ENCODE measurements at regions not wholly inside any gene's neighbourhood (a gene's known extent, or its start where the extent isn't known, plus 50 kb on each side); places are given as distances from the start of the nearest gene placed in this dataset.
"Not testable (repeated sequence)": the region's sequence is repeated elsewhere in the genome, so short reads cannot be mapped to it uniquely, and the experiment has no call there.

DNA sequence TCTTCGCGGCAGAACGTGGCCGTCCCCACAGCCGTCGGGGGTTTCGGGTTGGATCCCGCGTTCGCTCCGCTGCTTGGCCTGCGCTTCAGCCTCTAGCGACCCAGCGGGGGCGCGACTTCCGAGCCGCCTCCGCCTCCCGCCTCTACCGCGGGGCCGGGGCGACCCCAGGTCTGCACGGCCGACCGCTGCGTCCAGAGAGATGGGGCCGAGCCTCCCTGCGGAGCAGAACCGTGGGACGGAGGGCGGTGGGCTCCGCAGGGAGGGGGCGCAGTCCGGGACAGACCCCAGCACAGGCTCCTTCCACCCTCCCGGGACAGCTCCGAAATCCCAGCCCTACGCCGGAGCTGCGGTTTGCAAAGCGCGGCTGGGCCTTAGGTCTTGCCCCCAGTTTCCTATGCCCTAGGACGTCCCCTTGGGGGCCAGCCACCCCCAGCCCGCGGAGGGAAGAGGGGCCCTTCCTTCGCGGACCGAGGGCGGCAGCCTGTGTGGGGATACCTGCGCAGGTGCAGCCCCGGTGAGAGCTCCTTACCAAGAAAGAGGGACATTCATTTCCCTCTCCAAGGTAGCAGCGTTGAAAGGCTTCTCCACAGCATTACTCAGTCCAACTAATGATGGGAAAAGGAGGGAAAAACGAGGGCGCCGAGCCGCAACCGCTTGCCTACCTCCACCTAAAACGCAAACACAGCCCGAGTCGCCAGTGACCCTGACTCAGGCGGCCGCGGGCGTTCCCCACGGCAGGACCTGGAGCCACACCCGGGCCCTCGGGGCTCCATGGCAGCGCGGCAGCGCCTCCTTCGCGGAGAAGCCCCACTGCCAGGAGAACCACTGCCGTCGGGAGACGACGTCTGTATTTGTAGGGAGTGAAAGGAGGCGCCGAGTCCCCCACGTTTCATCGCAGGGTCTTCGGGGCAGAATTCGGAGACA, 115.7 kb downstream of the BMS1 start:
- TF ChIP-seq, protein P1, sequence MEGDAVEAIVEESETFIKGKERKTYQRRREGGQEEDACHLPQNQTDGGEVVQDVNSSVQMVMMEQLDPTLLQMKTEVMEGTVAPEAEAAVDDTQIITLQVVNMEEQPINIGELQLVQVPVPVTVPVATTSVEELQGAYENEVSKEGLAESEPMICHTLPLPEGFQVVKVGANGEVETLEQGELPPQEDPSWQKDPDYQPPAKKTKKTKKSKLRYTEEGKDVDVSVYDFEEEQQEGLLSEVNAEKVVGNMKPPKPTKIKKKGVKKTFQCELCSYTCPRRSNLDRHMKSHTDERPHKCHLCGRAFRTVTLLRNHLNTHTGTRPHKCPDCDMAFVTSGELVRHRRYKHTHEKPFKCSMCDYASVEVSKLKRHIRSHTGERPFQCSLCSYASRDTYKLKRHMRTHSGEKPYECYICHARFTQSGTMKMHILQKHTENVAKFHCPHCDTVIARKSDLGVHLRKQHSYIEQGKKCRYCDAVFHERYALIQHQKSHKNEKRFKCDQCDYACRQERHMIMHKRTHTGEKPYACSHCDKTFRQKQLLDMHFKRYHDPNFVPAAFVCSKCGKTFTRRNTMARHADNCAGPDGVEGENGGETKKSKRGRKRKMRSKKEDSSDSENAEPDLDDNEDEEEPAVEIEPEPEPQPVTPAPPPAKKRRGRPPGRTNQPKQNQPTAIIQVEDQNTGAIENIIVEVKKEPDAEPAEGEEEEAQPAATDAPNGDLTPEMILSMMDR (IDR thresholded peaks at IDR 0.05; ENCODE audit: low read length, missing control alignments): no peak
- DNase-seq (ENCODE audit: low read depth): no peak
- H3K4me3 ChIP-seq (replicated peaks; ENCODE audit: low read depth, low read length): no peak overlapping the region

GRCh38 chr10:42899036-42899435, 116.4 kb downstream of the BMS1 start:
- no peak overlapping the region for H3K4me3 ChIP-seq (replicated peaks; ENCODE audit: low read depth, low read length)
- TF ChIP-seq, protein P1 (IDR thresholded peaks at IDR 0.05; ENCODE audit: low read length, missing control alignments): no peak
- DNase-seq (ENCODE audit: low read depth): no peak

GRCh38 chr10:42900346-42900745, 117.8 kb downstream of the BMS1 start:
- DNase-seq (ENCODE audit: low read depth); H3K4me3 ChIP-seq (replicated peaks; ENCODE audit: low read depth, low read length): not testable (repeated sequence)

DNA sequence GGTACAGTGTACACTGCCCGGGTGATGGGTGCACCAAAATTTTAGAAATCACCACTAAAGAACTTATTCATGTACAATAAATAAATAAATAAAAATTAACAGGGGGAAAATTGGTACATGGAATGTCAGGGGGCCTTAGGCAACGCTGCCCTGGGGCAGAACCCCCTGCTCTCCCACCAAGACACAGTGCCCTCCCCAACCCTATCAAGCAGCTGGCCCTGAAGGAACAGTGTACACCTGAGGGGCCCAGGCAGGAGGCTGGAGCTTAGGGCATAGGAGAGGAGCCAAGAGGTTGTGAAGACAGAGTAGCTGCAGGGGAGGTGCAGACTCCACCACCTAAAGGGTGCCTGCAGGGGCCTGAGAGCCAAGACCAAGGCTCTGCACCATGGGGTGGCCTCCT, 128.8 kb downstream of the BMS1 start:
- TF ChIP-seq, protein P1 (IDR thresholded peaks at IDR 0.05; ENCODE audit: low read length, missing control alignments): no peak
- H3K4me3 ChIP-seq (replicated peaks; ENCODE audit: low read depth, low read length): no peak overlapping the region
- DNase-seq (ENCODE audit: low read depth): no peak

GRCh38 chr10:42916974-42917373, 134.4 kb downstream of the BMS1 start:
- DNase-seq (ENCODE audit: low read depth): no peak
- TF ChIP-seq, protein P1 (IDR thresholded peaks at IDR 0.05; ENCODE audit: low read length, missing control alignments): no peak
- no peak overlapping the region for H3K4me3 ChIP-seq (replicated peaks; ENCODE audit: low read depth, low read length)

DNA sequence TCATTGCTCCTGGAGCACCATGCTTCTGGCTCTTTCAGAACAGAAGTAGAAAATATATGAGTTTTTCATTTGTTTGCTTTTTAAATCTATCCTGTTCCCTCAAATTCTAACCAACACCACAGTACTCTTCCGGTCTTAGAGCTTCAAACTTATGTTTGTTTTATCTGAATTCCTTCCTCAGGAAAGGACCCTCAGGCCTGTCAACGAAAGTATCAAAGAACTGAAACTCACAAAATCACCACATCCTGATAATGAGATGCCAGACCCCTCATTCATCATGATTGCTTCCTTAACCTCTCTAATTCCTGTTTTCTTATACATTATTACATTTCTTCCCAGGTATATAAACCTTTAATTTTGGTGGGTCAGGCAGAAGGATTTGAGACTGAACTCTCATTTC, 135.2 kb downstream of the BMS1 start:
- TF ChIP-seq, protein P1 (IDR thresholded peaks at IDR 0.05; ENCODE audit: low read length, missing control alignments): no peak
- DNase-seq (ENCODE audit: low read depth): no peak

DNA sequence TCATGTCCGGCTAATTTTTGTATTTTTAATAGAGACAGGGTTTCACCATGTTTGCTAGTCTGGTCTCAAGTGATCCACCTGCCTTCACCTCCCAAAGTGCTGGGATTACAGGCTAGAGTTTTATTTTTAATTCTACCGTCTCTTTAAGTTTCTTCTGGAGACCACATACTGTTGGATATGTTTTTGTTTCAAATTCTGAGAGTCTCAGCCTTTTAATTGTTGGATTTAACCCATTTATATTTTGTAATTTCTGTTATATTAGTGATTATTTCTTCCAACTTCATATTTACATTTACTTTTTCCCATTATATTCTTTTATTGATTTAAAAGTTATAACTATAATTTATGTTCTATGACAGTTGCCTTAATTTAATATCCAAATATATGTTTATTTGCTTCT, 139.4 kb downstream of the BMS1 start:
- TF ChIP-seq, protein P1 (IDR thresholded peaks at IDR 0.05; ENCODE audit: low read length, missing control alignments): no peak

More for the DNA sequence above, 135.2 kb downstream of the BMS1 start:
- no peak overlapping the region for H3K4me3 ChIP-seq (replicated peaks; ENCODE audit: low read depth, low read length)

More for the DNA sequence above, 139.4 kb downstream of the BMS1 start:
- no peak overlapping the region for H3K4me3 ChIP-seq (replicated peaks; ENCODE audit: low read depth, low read length)
- no peak for DNase-seq (ENCODE audit: low read depth)

Data from fibroblast of pulmonary artery (primary cell).